Hepatocyte (in vitro differentiated cells): ENCODE measurements at regions not wholly inside any gene's neighbourhood (a gene's known extent, or its start where the extent isn't known, plus 50 kb on each side); places are given as distances from the start of the nearest gene placed in this dataset.

Source experiments
- CTCF ChIP-seq: fragments of 200-600 bp; sonication (generic); IDR thresholded peaks from 2 replicates; pipeline ENCODE4 v1.5.1; 2016; ENCODE audit warnings: antibody characterized with exemption, mild to moderate bottlenecking; ENCODE audit not compliant: poor library complexity
- EZH2 ChIP-seq: fragments of 200-600 bp; sonication (generic); IDR thresholded peaks from 2 replicates; pipeline ENCODE4 v1.6.1; 2016; ENCODE audit warnings: antibody characterized with exemption, mild to moderate bottlenecking, borderline replicate concordance

DNA sequence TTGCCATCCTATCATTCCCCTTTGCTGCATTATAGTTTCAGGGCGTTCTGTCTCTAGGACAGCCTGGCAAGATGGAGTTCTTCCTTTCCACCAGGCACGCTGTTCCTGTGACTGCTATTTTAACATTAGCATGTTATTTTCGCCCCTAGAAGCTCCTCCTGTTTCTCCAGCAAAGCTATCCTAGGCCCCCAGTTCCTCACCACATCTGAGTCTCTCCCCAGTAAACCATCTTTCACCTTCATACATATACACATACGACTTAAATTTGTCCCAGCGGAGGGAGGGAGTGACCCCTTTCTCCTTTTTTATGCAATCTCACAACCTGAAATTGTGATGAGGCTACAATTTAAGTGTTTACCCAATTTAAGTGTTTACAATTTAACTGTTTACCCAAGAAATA, 66.7 kb upstream of the FRMD6 start:
- TF ChIP-seq EZH2: no peak
- TF ChIP-seq CTCF: no peak
